HEK293T (cell line): ENCODE measurements at regions not wholly inside any gene's neighbourhood (a gene's known extent, or its start where the extent isn't known, plus 50 kb on each side); places are given as distances from the start of the nearest gene placed in this dataset.

Source experiments
- ARNT ChIP-seq: fragments of 450-650 bp; IDR thresholded peaks from 2 replicates; pipeline ENCODE4 v1.6.1; 2017; ENCODE audit warnings: mild to moderate bottlenecking
- BHLHE40 ChIP-seq: fragments of 450-650 bp; IDR thresholded peaks from 2 replicates; pipeline ENCODE4 v1.6.1; 2016; ENCODE audit warnings: mild to moderate bottlenecking, moderate library complexity, borderline replicate concordance
- CTBP1 ChIP-seq: fragments of 450-650 bp; IDR thresholded peaks from 2 replicates; pipeline ENCODE4 v1.6.1; 2016; ENCODE audit warnings: borderline replicate concordance
- ELF4 ChIP-seq: fragments of 450-650 bp; IDR thresholded peaks from 2 replicates; pipeline ENCODE4 v1.6.1; 2017; ENCODE audit warnings: antibody characterized with exemption
- NFRKB ChIP-seq: fragments of 450-650 bp; IDR thresholded peaks from 2 replicates; pipeline ENCODE4 v1.6.1; 2016; ENCODE audit warnings: mild to moderate bottlenecking, moderate library complexity
- SUZ12 ChIP-seq: fragments of 450-650 bp; IDR thresholded peaks from 2 replicates; pipeline ENCODE4 v1.6.1; 2016; ENCODE audit warnings: mild to moderate bottlenecking

GRCh38 chr2:4338345-4338744, 635.0 kb downstream of the DCDC2C start:
- TF ChIP-seq SUZ12 (no peak), ARNT (no peak), BHLHE40 (no peak), ELF4 (no peak), NFRKB (no peak), CTBP1 (no peak)
